ENCODE measurements at regions not wholly inside any gene's neighbourhood (a gene's known extent, or its start where the extent isn't known, plus 50 kb on each side); places are given as distances from the start of the nearest gene placed in this dataset.
"Not testable (repeated sequence)": the region's sequence is repeated elsewhere in the genome, so short reads cannot be mapped to it uniquely, and the experiment has no call there.

- Histone ChIP-seq H3K4me1 (ENCODE audit: insufficient read depth, low read length) (no peaks in the 10 kb centered on the region), H3K36me3 (ENCODE audit: insufficient read depth, low read length) (no peaks in the 10 kb centered on the region), H3K9ac (ENCODE audit: low read depth, low read length) (no peak overlapping the region), H3K27ac (ENCODE audit: low read depth, low read length) (no peak overlapping the region), H3K9me3 (ENCODE audit: insufficient read depth, low read depth, low read length) (no peaks in the 10 kb centered on the region), H3K27me3 (ENCODE audit: insufficient read depth, low read length) (no peaks in the 10 kb centered on the region), H3K4me3 (ENCODE audit: low read length) (no peak overlapping the region)
- WGBS, result 93% methylated on average over 6 of the region's 7 CpGs
Observed at GRCh38 chr6:27040244-27041042, 207.1 kb upstream of the PRSS16 start.

DNA sequence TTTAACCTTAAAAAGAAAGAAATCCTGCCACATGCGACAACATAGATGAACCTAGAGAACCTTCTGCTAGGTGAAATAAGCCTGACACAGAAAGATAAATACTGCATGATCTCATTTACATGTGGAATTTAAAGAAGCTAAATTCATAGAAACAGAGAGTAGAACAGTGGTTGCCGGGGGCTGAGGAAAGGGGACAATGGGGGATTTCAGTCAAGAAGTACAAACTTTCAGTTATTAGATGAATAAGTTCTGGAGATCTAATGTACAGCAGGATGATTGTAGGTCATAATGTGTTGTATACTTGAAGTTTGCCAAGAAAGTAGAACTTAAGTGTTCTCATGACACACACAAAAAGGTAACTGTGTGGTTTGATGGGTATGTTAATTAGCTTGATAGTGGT lies 204.3 kb upstream of the PRSS16 start:
- H3K9me3 ChIP-seq (ENCODE audit: insufficient read depth, low read depth, low read length), result no peaks in the 10 kb centered on the region
- WGBS, result 93% methylated on average over 1 of the region's 2 CpGs
- no peak overlapping the region for H3K27ac ChIP-seq (ENCODE audit: low read depth, low read length)
- H3K36me3 ChIP-seq (ENCODE audit: insufficient read depth, low read length), result no peaks in the 10 kb centered on the region
- no peak overlapping the region for H3K9ac ChIP-seq (ENCODE audit: low read depth, low read length)
- H3K4me1 ChIP-seq (ENCODE audit: insufficient read depth, low read length), result no peaks in the 10 kb centered on the region
- H3K27me3 ChIP-seq (ENCODE audit: insufficient read depth, low read length), result no peaks in the 10 kb centered on the region
- H3K4me3 ChIP-seq (ENCODE audit: low read length), result no peak overlapping the region

GRCh38 chr6:27045131-27045530 lies 202.4 kb upstream of the PRSS16 start:
- H3K27ac ChIP-seq (ENCODE audit: low read depth, low read length); H3K27me3 ChIP-seq (ENCODE audit: insufficient read depth, low read length); H3K9ac ChIP-seq (ENCODE audit: low read depth, low read length); H3K4me1 ChIP-seq (ENCODE audit: insufficient read depth, low read length); H3K36me3 ChIP-seq (ENCODE audit: insufficient read depth, low read length); H3K9me3 ChIP-seq (ENCODE audit: insufficient read depth, low read depth, low read length); H3K4me3 ChIP-seq (ENCODE audit: low read length): not testable (repeated sequence)
- WGBS, result 97% methylated on average over 26 of the region's 26 CpGs

GRCh38 chr6:27047725-27048124 lies 199.8 kb upstream of the PRSS16 start:
- 85% methylated on average over 3 of the region's 5 CpGs for WGBS
- H3K9ac ChIP-seq (ENCODE audit: low read depth, low read length); H3K4me1 ChIP-seq (ENCODE audit: insufficient read depth, low read length); H3K27me3 ChIP-seq (ENCODE audit: insufficient read depth, low read length); H3K36me3 ChIP-seq (ENCODE audit: insufficient read depth, low read length); H3K4me3 ChIP-seq (ENCODE audit: low read length); H3K27ac ChIP-seq (ENCODE audit: low read depth, low read length); H3K9me3 ChIP-seq (ENCODE audit: insufficient read depth, low read depth, low read length): not testable (repeated sequence)

DNA sequence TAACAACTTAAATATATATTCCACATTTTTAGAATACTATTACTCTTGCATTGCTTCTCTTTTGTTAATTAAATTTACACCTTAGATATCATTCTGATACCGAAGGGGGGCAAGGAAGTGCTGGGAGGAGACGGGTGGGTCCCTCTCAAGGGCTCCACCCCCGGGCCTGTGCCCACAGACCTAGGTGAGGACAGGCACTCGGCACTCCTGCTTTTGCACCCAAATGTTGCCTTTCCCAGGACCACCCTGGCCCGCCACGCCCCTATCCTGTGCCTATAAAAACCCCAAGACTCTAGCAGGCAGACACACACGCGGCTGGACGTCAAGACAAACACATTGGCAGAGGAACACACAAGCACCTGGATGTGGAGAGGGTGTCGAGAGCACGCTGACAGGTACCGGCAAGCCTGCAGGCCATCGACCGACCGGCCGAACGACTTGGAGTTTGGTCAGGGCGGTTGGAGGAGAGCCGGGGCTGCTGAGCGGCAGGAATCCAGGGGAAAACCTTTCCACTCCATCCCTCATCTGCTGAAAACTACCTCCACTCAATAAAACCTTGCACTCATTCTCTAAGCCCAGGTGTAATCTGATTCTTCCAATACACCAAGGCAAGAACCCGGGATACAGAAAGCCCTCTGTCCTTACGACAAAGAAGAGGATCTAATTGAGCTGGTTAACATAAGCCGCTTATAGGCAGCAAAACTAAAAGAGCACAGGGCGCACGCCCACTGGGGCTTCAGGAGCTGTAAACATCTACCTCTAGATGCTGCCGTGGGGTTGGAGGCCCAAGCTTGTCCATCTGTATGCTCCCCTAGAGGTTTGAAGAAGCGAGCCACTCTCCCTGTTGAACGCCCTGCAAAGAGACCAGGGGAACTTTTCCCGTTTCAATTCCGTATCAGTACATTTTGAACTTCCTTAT lies 197.4 kb upstream of the PRSS16 start:
- H3K4me3 ChIP-seq (ENCODE audit: low read length), result no peak overlapping the region
- H3K27me3 ChIP-seq (ENCODE audit: insufficient read depth, low read length), result no peaks in the 10 kb centered on the region
- WGBS, result 90% methylated on average over 29 of the region's 30 CpGs
- H3K9me3 ChIP-seq (ENCODE audit: insufficient read depth, low read depth, low read length), result no peaks in the 10 kb centered on the region
- no peaks in the 10 kb centered on the region for H3K4me1 ChIP-seq (ENCODE audit: insufficient read depth, low read length)
- no peak overlapping the region for H3K27ac ChIP-seq (ENCODE audit: low read depth, low read length)
- no peaks in the 10 kb centered on the region for H3K36me3 ChIP-seq (ENCODE audit: insufficient read depth, low read length)
- H3K9ac ChIP-seq (ENCODE audit: low read depth, low read length), result no peak overlapping the region

- H3K4me3 ChIP-seq (ENCODE audit: low read length); H3K36me3 ChIP-seq (ENCODE audit: insufficient read depth, low read length); H3K9me3 ChIP-seq (ENCODE audit: insufficient read depth, low read depth, low read length); H3K27me3 ChIP-seq (ENCODE audit: insufficient read depth, low read length); H3K9ac ChIP-seq (ENCODE audit: low read depth, low read length); H3K27ac ChIP-seq (ENCODE audit: low read depth, low read length); H3K4me1 ChIP-seq (ENCODE audit: insufficient read depth, low read length): not testable (repeated sequence)
- 82% methylated on average over 8 of the region's 10 CpGs for WGBS
Observed at GRCh38 chr6:27052082-27052730, 195.3 kb upstream of the PRSS16 start.

DNA sequence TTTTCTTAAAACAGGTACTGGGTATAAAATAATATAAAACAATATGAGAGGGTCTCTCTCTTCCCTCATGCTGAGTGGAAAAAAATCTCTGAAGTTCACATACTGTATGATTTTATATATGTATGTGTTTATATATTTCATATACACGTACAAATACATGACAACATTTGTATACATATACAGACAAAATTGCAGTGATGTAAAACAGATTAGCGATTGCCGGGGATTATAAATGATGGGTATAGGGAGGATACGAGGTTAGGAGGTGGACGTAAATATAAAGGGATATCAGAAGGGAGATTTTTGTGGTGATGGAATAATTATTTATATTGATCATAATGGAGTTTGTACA lies 194.8 kb upstream of the PRSS16 start:
- no peak overlapping the region for H3K4me3 ChIP-seq (ENCODE audit: low read length)
- 96% methylated on average over 4 of the region's 5 CpGs for WGBS
- H3K9ac ChIP-seq (ENCODE audit: low read depth, low read length), result no peak overlapping the region
- no peaks in the 10 kb centered on the region for H3K36me3 ChIP-seq (ENCODE audit: insufficient read depth, low read length)
- H3K9me3 ChIP-seq (ENCODE audit: insufficient read depth, low read depth, low read length), result no peaks in the 10 kb centered on the region
- H3K4me1 ChIP-seq (ENCODE audit: insufficient read depth, low read length), result no peaks in the 10 kb centered on the region
- H3K27me3 ChIP-seq (ENCODE audit: insufficient read depth, low read length), result no peaks in the 10 kb centered on the region
- no peak overlapping the region for H3K27ac ChIP-seq (ENCODE audit: low read depth, low read length)

GRCh38 chr6:27053738-27054137 lies 193.8 kb upstream of the PRSS16 start:
- no peaks in the 10 kb centered on the region for H3K36me3 ChIP-seq (ENCODE audit: insufficient read depth, low read length)
- H3K4me1 ChIP-seq (ENCODE audit: insufficient read depth, low read length), result no peaks in the 10 kb centered on the region
- no peaks in the 10 kb centered on the region for H3K27me3 ChIP-seq (ENCODE audit: insufficient read depth, low read length)
- no peaks in the 10 kb centered on the region for H3K9me3 ChIP-seq (ENCODE audit: insufficient read depth, low read depth, low read length)
- no peak overlapping the region for H3K4me3 ChIP-seq (ENCODE audit: low read length)
- H3K27ac ChIP-seq (ENCODE audit: low read depth, low read length), result no peak overlapping the region
- H3K9ac ChIP-seq (ENCODE audit: low read depth, low read length), result no peak overlapping the region

- H3K9me3 ChIP-seq (ENCODE audit: insufficient read depth, low read depth, low read length), result no peaks in the 10 kb centered on the region
- H3K27me3 ChIP-seq (ENCODE audit: insufficient read depth, low read length), result no peaks in the 10 kb centered on the region
- WGBS, result 91% methylated on average over 1 of the region's 1 CpG
- H3K4me3 ChIP-seq (ENCODE audit: low read length), result no peak overlapping the region
- H3K9ac ChIP-seq (ENCODE audit: low read depth, low read length), result no peak overlapping the region
- H3K4me1 ChIP-seq (ENCODE audit: insufficient read depth, low read length), result no peaks in the 10 kb centered on the region
- H3K27ac ChIP-seq (ENCODE audit: low read depth, low read length), result no peak overlapping the region
- no peaks in the 10 kb centered on the region for H3K36me3 ChIP-seq (ENCODE audit: insufficient read depth, low read length)
Observed at GRCh38 chr6:27056615-27057014, 190.9 kb upstream of the PRSS16 start.

DNA sequence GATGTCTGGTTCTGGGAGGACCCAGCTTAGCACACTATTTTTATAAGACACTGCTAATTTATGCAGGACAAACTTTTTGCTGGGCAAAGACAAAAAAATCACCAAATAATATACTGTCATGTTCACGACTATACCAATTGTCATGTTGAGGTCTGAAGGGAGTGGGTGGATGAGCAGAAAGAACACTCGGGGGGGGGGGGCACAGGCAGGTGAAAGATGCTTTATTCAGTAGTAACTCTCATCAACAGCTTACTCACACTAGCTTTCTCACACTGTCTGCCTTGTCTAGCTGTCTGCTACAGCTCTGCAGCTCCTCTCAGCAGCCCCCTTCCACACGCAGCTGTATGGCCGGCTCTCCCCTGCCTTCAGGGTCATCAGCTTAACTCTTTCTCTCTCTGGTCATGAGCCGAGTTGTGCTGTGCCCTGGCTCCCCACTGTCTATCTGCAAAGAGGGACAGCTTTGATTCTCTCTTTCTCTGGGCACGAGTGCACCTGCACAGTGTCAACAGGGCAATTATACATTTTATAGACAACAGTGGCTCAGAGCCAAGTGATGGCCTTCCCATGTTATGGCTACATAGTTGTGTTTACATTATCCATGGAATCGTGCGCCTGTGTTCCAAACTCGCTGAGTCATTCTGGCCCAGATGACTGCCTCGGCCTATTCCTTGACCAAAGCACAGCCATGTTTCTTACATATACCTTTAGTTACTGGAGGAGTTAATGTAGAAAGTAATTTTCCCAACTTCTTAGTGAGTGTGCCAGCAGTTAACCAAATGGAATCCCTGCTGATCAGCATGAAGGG lies 187.7 kb upstream of the PRSS16 start:
- WGBS, result 89% methylated on average over 9 of the region's 10 CpGs
- no peaks in the 10 kb centered on the region for H3K36me3 ChIP-seq (ENCODE audit: insufficient read depth, low read length)
- no peak overlapping the region for H3K4me3 ChIP-seq (ENCODE audit: low read length)
- H3K27me3 ChIP-seq (ENCODE audit: insufficient read depth, low read length), result no peaks in the 10 kb centered on the region
- H3K9me3 ChIP-seq (ENCODE audit: insufficient read depth, low read depth, low read length), result no peaks in the 10 kb centered on the region
- H3K9ac ChIP-seq (ENCODE audit: low read depth, low read length), result no peak overlapping the region
- no peaks in the 10 kb centered on the region for H3K4me1 ChIP-seq (ENCODE audit: insufficient read depth, low read length)
- no peak overlapping the region for H3K27ac ChIP-seq (ENCODE audit: low read depth, low read length)
